MV-4-11 (cell line): ENCODE measurements at regions not wholly inside any gene's neighbourhood (a gene's known extent, or its start where the extent isn't known, plus 50 kb on each side); places are given as distances from the start of the nearest gene placed in this dataset.
A peak's percentile ranks its signal among the peaks of the same experiment; 100 is the strongest.
"Not testable (repeated sequence)": the region's sequence is repeated elsewhere in the genome, so short reads cannot be mapped to it uniquely, and the experiment has no call there.

Experiments used
- DNase-seq: peaks from one replicate; lab custom pipeline; 2025; lab: John Stamatoyannopoulos, UW

GRCh38 chr3:73228959-73229358 lies 167.5 kb downstream of the EBLN2 start:
- no peak for DNase-seq

- DNase-seq, result peak; percentile 19
Observed at GRCh38 chr3:73234354-73235014, 173.0 kb downstream of the EBLN2 start.

- no peak for DNase-seq
Observed at GRCh38 chr3:73235768-73236167, 174.3 kb downstream of the EBLN2 start.

DNA sequence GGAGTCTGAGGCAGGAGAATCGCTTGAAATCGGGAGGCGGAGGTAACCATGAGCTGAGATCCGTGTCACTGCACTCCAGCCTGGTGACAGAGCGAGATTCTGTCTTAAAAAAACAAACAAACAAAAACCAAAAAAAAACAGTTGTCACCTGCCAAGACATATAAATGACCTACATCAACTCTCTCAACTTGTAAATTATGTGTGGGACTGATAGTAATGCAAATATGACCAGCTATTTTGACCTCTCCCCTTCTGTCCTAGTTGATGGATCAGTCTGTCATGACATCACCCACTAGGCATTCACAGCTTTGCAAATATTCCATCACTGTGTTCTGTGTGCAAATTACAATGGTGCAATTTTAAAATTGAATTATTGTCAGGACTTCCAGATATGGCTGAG lies 175.4 kb downstream of the EBLN2 start:
- no peak for DNase-seq

- DNase-seq, result no peak
Observed at GRCh38 chr3:73243740-73244139, 182.3 kb downstream of the EBLN2 start.

DNA sequence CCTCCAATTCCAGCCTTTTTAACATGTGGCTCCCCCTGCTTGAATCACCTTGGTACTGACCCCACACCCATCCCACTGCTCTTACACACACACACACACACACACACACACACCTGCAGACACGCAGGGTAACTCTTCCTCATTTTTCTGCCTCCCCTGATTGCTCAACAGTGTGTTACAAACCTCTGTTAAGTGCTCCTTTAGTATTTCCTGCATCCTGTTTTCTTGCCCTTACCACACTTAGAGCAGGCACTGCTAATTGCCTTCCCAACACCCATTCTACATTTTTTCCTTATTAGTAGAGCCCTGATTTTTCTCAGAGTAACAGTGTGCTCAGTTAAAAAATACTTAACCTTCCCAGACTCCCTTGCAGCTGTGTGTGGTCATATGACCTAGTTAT lies 184.0 kb downstream of the EBLN2 start:
- peak; percentile 70 for DNase-seq

DNA sequence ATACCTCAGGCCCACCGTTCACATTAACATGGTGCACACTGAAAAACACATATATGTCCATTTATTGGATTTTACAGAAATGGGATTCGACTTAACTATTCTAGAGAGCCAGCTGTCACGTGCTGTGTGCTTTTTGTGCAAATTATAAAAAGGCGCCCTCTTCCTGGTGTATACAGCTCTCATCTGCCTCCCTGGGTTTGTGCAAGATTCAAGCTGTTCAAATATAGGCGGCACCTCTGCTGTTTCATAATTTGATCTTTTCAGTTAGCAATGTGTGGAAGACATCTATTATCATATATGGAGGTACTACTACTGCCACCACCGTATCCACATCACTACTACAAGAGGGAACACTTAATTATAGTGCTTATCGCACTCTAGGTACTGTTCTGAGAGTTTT lies 187.6 kb downstream of the EBLN2 start:
- DNase-seq, result no peak

DNA sequence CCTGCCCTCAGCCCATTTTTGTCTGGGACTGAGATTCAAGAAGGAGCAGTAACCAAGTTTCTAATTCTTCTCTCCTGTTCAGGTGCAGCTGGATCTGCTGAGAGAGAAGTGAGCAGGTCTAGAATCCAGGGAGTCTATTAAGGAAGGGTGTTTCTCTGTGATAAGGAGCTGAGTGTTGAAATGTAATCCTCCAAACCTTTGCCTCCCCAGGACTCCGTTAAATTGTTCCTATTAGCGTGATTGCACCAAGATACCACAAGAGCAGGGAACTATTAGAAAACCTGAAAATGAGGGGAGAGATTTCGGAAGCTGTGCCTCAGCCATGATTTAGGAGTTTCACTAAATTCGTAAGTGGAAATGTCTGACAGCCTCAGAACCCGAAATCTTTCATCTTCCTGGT lies 192.6 kb downstream of the EBLN2 start:
- no peak for DNase-seq

GRCh38 chr3:73255609-73256029 lies 194.2 kb downstream of the EBLN2 start:
- DNase-seq, result peak; percentile 28

GRCh38 chr3:73257186-73257585 lies 195.7 kb downstream of the EBLN2 start:
- no peak for DNase-seq

DNA sequence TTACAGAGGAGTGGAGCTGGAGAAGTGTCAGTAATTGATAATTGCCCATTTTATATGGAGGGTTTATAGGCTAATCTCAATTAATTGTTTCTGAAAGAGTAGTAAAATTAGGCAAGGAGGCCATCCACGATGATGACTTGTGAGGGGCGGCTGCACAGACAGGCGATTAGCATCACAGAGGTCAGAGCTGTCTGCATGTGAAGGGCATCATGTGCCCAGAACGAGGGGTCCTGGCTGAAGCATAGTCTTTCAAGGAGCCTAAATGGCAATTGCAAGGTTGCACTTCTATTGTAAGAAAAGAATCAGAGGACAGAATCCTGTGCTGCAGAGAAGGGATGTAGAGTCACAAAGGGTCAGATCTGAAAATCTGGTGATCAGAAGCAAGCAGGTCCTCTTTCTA lies 196.6 kb downstream of the EBLN2 start:
- no peak for DNase-seq

- no peak for DNase-seq
Observed at GRCh38 chr3:73259291-73259690, 197.8 kb downstream of the EBLN2 start.

DNA sequence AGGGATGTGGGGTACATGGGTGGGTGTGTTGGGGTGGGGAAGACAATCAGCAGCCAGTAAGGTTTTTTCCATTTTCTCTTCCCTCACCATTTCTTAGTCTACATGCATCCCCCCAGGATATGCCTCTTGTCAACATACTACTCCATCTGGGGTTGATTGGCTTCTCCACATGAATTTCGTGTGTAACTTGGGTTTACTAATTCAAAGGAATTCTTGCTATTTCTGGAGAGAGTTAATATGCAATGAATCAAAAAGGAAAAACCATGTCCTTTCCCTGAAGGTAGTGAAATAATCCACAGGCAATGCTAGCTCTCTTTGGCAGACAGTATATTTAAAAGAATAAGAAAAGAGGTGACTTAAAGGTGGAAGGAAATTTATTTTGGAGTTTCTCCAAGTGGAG lies 198.4 kb downstream of the EBLN2 start:
- DNase-seq, result no peak

DNA sequence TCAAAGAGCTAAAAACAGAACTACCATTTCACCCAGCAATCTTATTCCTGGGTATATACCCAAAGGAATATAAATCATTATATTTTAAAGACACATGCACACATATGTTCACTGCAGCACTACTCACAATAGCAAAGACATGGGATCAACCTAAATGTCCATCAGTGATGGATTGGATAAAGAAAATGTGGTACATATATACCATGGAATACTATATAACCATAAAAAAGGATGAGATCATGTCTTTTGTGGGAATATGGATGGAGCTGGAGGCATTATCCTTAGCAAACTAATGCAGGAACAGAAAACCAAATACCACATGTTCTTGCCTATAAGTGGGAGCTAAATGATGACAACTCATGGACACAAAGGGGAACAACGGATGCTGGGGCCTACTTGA lies 205.1 kb downstream of the EBLN2 start:
- not testable (repeated sequence) for DNase-seq

DNA sequence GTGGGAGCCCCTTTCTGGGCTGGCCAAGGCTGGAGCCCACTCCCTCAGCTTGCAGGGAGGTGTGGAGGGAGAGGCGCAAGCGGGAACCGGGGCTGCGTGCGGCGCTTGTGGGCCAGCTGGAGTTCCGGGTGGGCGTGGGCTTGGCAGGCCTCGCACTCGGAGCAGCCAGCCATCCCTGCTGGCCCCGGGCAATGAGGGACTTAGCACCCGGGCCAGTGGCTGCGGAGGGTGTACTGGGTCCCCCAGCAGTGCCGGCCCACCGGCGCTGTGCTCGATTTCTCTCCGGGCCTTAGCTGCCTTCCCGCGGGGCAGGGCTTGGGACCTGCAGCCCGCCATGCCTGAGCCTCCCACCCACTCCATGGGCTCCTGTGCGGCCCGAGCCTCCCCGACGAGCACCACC lies 207.7 kb downstream of the EBLN2 start:
- DNase-seq, result not testable (repeated sequence)

DNA sequence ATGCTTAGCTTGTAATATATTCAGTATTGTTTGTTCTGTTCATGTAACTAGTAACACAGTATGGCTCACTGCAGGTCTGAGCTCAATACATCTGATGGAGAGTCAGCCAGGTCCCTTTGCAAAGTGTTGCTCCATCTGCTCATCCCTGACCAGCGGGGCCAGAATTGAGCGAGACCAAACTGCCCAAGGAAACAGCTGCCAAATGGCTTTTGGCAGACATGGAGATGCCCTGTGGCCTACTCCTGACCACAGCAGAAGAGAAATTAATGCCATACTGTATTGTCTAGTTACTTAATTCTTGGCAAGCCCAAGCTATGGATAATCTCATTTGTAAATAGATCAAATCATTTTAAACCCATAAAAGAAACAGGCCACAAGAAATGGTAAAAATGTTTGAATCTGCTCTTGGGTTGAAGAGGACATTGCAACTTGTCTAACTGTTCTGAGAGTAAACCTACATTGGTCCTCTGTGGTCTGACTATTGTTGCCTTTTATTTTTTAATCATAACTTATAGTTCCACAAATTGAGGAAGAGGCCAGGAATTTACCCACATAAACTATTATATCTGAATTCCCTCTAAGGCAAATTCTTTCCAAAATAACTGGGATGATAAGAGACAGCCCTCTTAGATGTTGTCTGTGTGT lies 209.5 kb downstream of the EBLN2 start:
- no peak for DNase-seq

GRCh38 chr3:73273341-73273740 lies 211.9 kb downstream of the EBLN2 start:
- DNase-seq, result no peak

- no peak for DNase-seq
Observed at GRCh38 chr3:73280746-73281145, 219.3 kb downstream of the EBLN2 start.

DNA sequence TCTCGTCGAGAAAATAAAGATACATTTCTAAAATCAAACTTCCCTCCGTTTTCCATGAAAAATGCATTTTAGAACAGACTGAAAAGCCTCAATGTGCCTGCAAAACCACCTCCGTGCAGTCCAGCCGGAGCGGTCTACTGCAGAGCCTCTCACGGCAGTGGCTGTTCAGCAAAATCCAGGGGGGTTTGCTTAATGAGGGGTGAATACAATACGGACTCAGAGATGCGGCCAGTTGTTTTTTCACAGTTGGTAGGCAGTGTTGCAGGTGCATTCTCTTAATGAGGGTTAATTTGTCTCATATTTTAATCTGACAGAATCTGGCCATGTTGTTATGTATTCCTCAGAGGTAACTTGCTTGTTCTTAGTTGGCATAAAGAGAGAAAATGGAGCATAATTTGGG lies 223.0 kb downstream of the EBLN2 start:
- DNase-seq, result no peak

DNA sequence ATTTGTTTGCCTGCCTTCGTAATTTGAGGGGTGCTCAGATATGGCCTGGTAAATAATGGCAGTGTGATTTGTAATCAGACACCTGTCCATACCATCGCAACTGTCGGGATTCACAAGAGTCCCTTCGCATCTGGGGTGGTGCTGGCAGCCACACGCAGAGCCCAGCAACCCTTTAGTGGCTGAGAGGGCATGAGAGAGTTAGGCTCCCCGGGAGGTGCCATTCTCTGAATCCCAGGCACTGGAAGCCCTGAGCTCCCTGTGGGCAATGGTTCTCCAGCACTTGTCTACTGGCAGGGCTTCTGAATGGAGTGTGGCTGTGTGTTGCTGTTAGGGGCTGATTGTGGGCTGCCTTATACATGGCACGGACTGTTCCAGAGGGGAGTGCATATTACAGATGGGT lies 230.1 kb downstream of the EBLN2 start:
- no peak for DNase-seq

GRCh38 chr3:73292220-73292619 lies 230.8 kb downstream of the EBLN2 start:
- DNase-seq, result no peak

DNA sequence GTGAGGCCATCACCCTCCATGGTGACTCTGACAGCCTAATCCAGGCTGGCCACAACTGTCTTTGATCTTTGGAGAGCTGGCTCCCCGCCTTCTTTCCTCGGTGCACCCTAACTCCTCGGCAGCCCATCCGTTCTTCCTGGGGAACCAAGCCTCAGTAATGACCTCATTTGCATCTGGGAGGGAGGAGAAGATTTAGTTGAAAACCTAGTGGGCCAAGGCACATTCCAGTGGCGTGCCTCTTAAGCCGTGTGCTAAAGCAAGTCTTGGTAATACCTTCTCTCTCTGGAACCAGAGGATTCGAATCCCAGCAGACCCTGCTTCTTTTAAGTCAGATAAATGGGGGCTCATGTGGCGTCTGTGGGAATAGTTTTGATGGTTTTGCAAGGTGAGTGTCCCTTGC lies 233.1 kb downstream of the EBLN2 start:
- DNase-seq, result no peak

GRCh38 chr3:73295876-73296635 lies 234.6 kb downstream of the EBLN2 start:
- no peak for DNase-seq
